Mesothelial cell of epicardium (in vitro differentiated cells): ENCODE measurements at regions not wholly inside any gene's neighbourhood (a gene's known extent, or its start where the extent isn't known, plus 50 kb on each side); places are given as distances from the start of the nearest gene placed in this dataset.

Experiments
- DNase-seq, 2 experiments: peaks; one replicate each; pipeline ENCODE4 v3.0.0; 2021; ENCODE audit warnings: low spot score in 2 of 2; ENCODE audit not compliant: unreplicated experiment in 2 of 2
- H3K27ac Mint-ChIP-seq: 2 replicates; pipeline ENCODE4 v1.8.0; 2021; ENCODE audit warnings: mixed read lengths
- H3K27me3 Mint-ChIP-seq: 2 replicates; pipeline ENCODE4 v1.8.0; 2021; ENCODE audit warnings: low read depth, mixed read lengths
- H3K36me3 Mint-ChIP-seq: 2 replicates; pipeline ENCODE4 v1.8.0; 2021; ENCODE audit warnings: mixed read lengths
- H3K4me1 Mint-ChIP-seq: 2 replicates; pipeline ENCODE4 v1.8.0; 2021; ENCODE audit warnings: mixed read lengths
- H3K4me3 Mint-ChIP-seq: 2 replicates; pipeline ENCODE4 v1.8.0; 2021; ENCODE audit warnings: mild to moderate bottlenecking, moderate library complexity, mixed read lengths
- H3K9me3 Mint-ChIP-seq: 2 replicates; pipeline ENCODE4 v1.8.0; 2021; ENCODE audit warnings: mixed read lengths
- TF ChIP-seq, protein P1 (sequence below): fragments of 200-600 bp; sonication (generic); IDR thresholded peaks from one replicate; pipeline ENCODE4 v1.5.0; 2021; ENCODE audit warnings: antibody characterized with exemption; ENCODE audit not compliant: unreplicated experiment

GRCh38 chr16:7992616-7993015, 597.7 kb downstream of the TMEM114 start:
- no peak overlapping the region for H3K4me3 Mint-ChIP-seq
- H3K36me3 Mint-ChIP-seq, result no peaks in the 10 kb centered on the region
- H3K27me3 Mint-ChIP-seq, result no peaks in the 10 kb centered on the region
- H3K4me1 Mint-ChIP-seq, result no peaks in the 10 kb centered on the region
- no peak for DNase-seq
- TF ChIP-seq, protein P1, sequence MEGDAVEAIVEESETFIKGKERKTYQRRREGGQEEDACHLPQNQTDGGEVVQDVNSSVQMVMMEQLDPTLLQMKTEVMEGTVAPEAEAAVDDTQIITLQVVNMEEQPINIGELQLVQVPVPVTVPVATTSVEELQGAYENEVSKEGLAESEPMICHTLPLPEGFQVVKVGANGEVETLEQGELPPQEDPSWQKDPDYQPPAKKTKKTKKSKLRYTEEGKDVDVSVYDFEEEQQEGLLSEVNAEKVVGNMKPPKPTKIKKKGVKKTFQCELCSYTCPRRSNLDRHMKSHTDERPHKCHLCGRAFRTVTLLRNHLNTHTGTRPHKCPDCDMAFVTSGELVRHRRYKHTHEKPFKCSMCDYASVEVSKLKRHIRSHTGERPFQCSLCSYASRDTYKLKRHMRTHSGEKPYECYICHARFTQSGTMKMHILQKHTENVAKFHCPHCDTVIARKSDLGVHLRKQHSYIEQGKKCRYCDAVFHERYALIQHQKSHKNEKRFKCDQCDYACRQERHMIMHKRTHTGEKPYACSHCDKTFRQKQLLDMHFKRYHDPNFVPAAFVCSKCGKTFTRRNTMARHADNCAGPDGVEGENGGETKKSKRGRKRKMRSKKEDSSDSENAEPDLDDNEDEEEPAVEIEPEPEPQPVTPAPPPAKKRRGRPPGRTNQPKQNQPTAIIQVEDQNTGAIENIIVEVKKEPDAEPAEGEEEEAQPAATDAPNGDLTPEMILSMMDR, result no peak
- H3K27ac Mint-ChIP-seq, result no peak overlapping the region
- H3K9me3 Mint-ChIP-seq, result no peaks in the 10 kb centered on the region

DNA sequence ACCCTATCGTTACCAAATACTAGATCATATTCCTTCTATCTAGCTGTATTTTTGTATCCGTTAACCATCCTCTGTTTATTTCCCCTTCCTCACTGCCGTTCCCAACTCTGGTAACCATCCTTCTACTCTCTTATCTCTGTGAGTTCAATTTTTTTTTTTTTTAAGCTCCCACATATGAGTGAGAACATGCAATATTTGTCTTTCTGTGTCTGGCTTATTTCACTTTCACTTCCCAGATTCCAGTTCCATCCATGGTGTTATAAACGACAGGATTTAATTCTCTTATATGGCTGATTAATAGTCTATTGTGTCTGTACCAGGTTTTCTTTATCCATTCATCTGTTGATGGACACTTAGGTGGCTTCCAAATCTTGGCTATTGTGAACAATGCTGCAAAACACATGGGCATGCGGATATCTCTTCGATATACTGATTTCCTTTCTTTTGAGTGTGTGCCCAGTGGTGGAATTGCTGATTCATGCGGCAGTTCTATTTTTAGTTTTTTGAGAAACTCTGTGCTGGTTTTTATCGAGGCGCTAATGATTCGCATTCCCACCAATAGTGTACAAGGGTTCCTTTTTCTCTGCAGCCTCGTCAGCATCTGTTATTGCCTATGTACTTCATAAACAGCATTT, 599.6 kb downstream of the TMEM114 start:
- H3K9me3 Mint-ChIP-seq, result no peaks in the 10 kb centered on the region
- DNase-seq, result no peak
- H3K4me1 Mint-ChIP-seq, result no peaks in the 10 kb centered on the region
- H3K27me3 Mint-ChIP-seq, result no peaks in the 10 kb centered on the region
- H3K4me3 Mint-ChIP-seq, result no peak overlapping the region
- TF ChIP-seq, protein P1, result no peak
- no peak overlapping the region for H3K27ac Mint-ChIP-seq
- no peaks in the 10 kb centered on the region for H3K36me3 Mint-ChIP-seq

GRCh38 chr16:7983676-7984075, 606.6 kb downstream of the TMEM114 start:
- Mint-ChIP-seq H3K4me3 (no peak overlapping the region), H3K27ac (no peak overlapping the region), H3K4me1 (no peaks in the 10 kb centered on the region), H3K27me3 (no peaks in the 10 kb centered on the region), H3K9me3 (no peaks in the 10 kb centered on the region), H3K36me3 (no peaks in the 10 kb centered on the region)
- no peak for DNase-seq
- TF ChIP-seq, protein P1, result no peak

- DNase-seq, result no peak
- H3K36me3 Mint-ChIP-seq, result no peaks in the 10 kb centered on the region
- H3K27ac Mint-ChIP-seq, result no peak overlapping the region
- no peak overlapping the region for H3K4me3 Mint-ChIP-seq
- TF ChIP-seq, protein P1, result no peak
- no peaks in the 10 kb centered on the region for H3K4me1 Mint-ChIP-seq
- H3K9me3 Mint-ChIP-seq, result no peaks in the 10 kb centered on the region
- H3K27me3 Mint-ChIP-seq, result no peaks in the 10 kb centered on the region
These were observed 610.2 kb downstream of the TMEM114 start for GRCh38 chr16:7980133-7980483.

- no peaks in the 10 kb centered on the region for H3K36me3 Mint-ChIP-seq
- DNase-seq, result no peak
- no peaks in the 10 kb centered on the region for H3K27me3 Mint-ChIP-seq
- H3K27ac Mint-ChIP-seq, result no peak overlapping the region
- no peaks in the 10 kb centered on the region for H3K4me1 Mint-ChIP-seq
- TF ChIP-seq, protein P1, result no peak
- H3K4me3 Mint-ChIP-seq, result no peak overlapping the region
- no peaks in the 10 kb centered on the region for H3K9me3 Mint-ChIP-seq
These were observed 610.7 kb downstream of the TMEM114 start for GRCh38 chr16:7979448-7980132.
